Endothelial cell of umbilical vein (primary cell): ENCODE measurements at regions not wholly inside any gene's neighbourhood (a gene's known extent, or its start where the extent isn't known, plus 50 kb on each side); places are given as distances from the start of the nearest gene placed in this dataset.

ENCODE experiments used
- EZH2 ChIP-seq: IDR thresholded peaks from 2 replicates; pipeline ENCODE4 v1.6.1; 2012; ENCODE audit warnings: borderline replicate concordance, low read depth, mild to moderate bottlenecking, moderate library complexity, low read length, inconsistent platforms; ENCODE audit not compliant: severe bottlenecking
- FOS ChIP-seq: IDR thresholded peaks from 2 replicates; pipeline ENCODE4 v1.6.1; 2011; ENCODE audit warnings: mild to moderate bottlenecking, low read length, moderate library complexity, borderline replicate concordance; ENCODE audit not compliant: insufficient read depth
- POLR2A ChIP-seq: IDR thresholded peaks from 2 replicates; pipeline ENCODE4 v1.6.1; 2012; ENCODE audit warnings: low read depth, mild to moderate bottlenecking, control low read depth, low read length
- POLR2AphosphoS5 ChIP-seq: IDR thresholded peaks from 2 replicates; pipeline ENCODE4 v1.6.1; 2012; ENCODE audit warnings: low read depth, mild to moderate bottlenecking, control low read depth, low read length, moderate library complexity; ENCODE audit not compliant: insufficient read depth
- TF ChIP-seq, protein P1 (sequence below), 2 donors: IDR thresholded peaks; 1 replicate in 1 of 2; 2 replicates in 1 of 2; pipeline ENCODE4 v1.5.1; 2011; ENCODE audit warnings: low read length in 2 of 2, mild to moderate bottlenecking in 2 of 2, moderate library complexity in 2 of 2, control low read depth in 1 of 2, inconsistent platforms in 1 of 2, low read depth in 1 of 2; ENCODE audit not compliant: insufficient read depth in 1 of 2; ENCODE audit errors: extremely low read depth in 1 of 2

- TF ChIP-seq, protein P1, sequence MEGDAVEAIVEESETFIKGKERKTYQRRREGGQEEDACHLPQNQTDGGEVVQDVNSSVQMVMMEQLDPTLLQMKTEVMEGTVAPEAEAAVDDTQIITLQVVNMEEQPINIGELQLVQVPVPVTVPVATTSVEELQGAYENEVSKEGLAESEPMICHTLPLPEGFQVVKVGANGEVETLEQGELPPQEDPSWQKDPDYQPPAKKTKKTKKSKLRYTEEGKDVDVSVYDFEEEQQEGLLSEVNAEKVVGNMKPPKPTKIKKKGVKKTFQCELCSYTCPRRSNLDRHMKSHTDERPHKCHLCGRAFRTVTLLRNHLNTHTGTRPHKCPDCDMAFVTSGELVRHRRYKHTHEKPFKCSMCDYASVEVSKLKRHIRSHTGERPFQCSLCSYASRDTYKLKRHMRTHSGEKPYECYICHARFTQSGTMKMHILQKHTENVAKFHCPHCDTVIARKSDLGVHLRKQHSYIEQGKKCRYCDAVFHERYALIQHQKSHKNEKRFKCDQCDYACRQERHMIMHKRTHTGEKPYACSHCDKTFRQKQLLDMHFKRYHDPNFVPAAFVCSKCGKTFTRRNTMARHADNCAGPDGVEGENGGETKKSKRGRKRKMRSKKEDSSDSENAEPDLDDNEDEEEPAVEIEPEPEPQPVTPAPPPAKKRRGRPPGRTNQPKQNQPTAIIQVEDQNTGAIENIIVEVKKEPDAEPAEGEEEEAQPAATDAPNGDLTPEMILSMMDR (IDR thresholded peaks at IDR 0.05; ENCODE audit: extremely low read depth in 1 of 2, insufficient read depth in 1 of 2, low read depth in 1 of 2, low read length in 2 of 2) = no peak
- TF ChIP-seq EZH2 = no peak
- TF ChIP-seq FOS = no peak
- TF ChIP-seq POLR2A = no peak
- TF ChIP-seq POLR2AphosphoS5 = no peak
Observed at GRCh38 chrX:121671649-121672048, 624.2 kb downstream of the GLUD2 start.
